BLaER1 treated with 17β-estradiol and CSF1 and Interleukin-3, amounts not matched to agents 10 nM and 100 nM (cell line): ENCODE measurements at regions not wholly inside any gene's neighbourhood (a gene's known extent, or its start where the extent isn't known, plus 50 kb on each side); places are given as distances from the start of the nearest gene placed in this dataset.

ENCODE experiments used
- H3K27ac ChIP-seq, 11 experiments: shearing (Covaris generic); formaldehyde crosslinking; 2 replicates each; pipeline ENCODE4 v1.8.1; 2022
- H3K27me3 ChIP-seq, 11 experiments: shearing (Covaris generic); formaldehyde crosslinking; 2 replicates each; pipeline ENCODE4 v1.8.1; 2022
- H3K36me3 ChIP-seq, 11 experiments: shearing (Covaris generic); formaldehyde crosslinking; 2 replicates each; pipeline ENCODE4 v1.8.1; 2022
- H3K4me1 ChIP-seq, 10 experiments: shearing (Covaris generic); formaldehyde crosslinking; 2 replicates each; pipeline ENCODE4 v1.8.1; 2022
- H3K4me2 ChIP-seq, 11 experiments: shearing (Covaris generic); formaldehyde crosslinking; 2 replicates each; pipeline ENCODE4 v1.8.1; 2022
- H3K4me3 ChIP-seq, 10 experiments: shearing (Covaris generic); formaldehyde crosslinking; 2 replicates each; pipeline ENCODE4 v1.8.1; 2022
- H3K9ac ChIP-seq, 11 experiments: shearing (Covaris generic); formaldehyde crosslinking; 2 replicates each; pipeline ENCODE4 v1.8.1; 2022
- H3K9me3 ChIP-seq, 11 experiments: shearing (Covaris generic); formaldehyde crosslinking; replicated peaks in 1 of 11; 2 replicates each; pipeline ENCODE4 v1.8.1; 2022
- H4K20me1 ChIP-seq, 11 experiments: shearing (Covaris generic); formaldehyde crosslinking; 2 replicates each; pipeline ENCODE4 v1.8.1; 2022
- Cebpa-rat ChIP-seq, 11 experiments: shearing (Covaris generic); IDR thresholded peaks; 2 replicates each; pipeline ENCODE4 v1.8.1; 2022

- H3K4me3 ChIP-seq, result no peak overlapping the region
- no peak for TF ChIP-seq Cebpa-rat (IDR thresholded peaks at IDR 0.05)
- no peak overlapping the region for H3K9ac ChIP-seq
- 0 out of 22 replicates have a peak, but pooled peaks cover 0 to 9% (median 0%) of the 10 kb centered on the region in 11 experiments for H4K20me1 ChIP-seq
- peaks cover 0 to 12% (median 0%) of the 10 kb centered on the region in 10 experiments; a peak in 2 of 20 replicates for H3K4me1 ChIP-seq
- H3K36me3 ChIP-seq, result peaks cover 85 to 98% (median 91%) of the 10 kb centered on the region in 11 experiments
- no peak overlapping the region for H3K27ac ChIP-seq
- H3K4me2 ChIP-seq, result no peak overlapping the region
- peaks cover 6 to 38% (median 22%) of the 10 kb centered on the region in 11 experiments; a peak in 20 of 22 replicates for H3K9me3 ChIP-seq
- H3K27me3 ChIP-seq, result no peaks in the 10 kb centered on the region
Observed at GRCh38 chr6:144471986-144472385, 186.9 kb downstream of the UTRN start.

DNA sequence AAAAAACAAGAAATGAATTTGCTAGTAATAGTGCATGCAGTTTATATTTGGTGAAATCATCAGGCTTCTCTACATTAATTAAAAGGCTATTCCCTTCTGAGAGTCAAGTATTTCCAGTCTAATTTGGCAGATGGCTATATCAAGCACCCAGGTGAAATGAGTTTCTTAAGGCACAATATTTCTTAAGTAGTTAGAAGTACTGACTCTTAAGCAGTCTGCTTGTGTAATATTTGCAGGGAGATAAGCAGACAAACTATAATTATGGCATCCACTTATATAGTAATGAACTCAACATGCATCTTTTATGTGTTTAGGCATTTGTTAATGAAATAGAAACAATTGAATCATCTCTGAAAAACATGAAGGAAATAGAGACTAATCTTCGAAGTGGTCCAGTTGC, 189.2 kb downstream of the UTRN start:
- Histone ChIP-seq H3K4me2 (no peak overlapping the region), H3K9ac (no peak overlapping the region), H3K4me1 (peaks cover 0 to 12% (median 0%) of the 10 kb centered on the region in 10 experiments; a peak in 2 of 20 replicates), H3K27me3 (no peaks in the 10 kb centered on the region), H3K4me3 (no peak overlapping the region), H4K20me1 (0 out of 22 replicates have a peak, but pooled peaks cover 0 to 10% (median 0%) of the 10 kb centered on the region in 11 experiments), H3K36me3 (peaks cover 81 to 98% (median 88%) of the 10 kb centered on the region in 11 experiments), H3K9me3 (peaks cover 2 to 15% (median 11%) of the 10 kb centered on the region in 11 experiments; a peak in 18 of 22 replicates), H3K27ac (no peak overlapping the region)
- TF ChIP-seq Cebpa-rat (IDR thresholded peaks at IDR 0.05), result no peak

GRCh38 chr6:144474904-144475303, 189.8 kb downstream of the UTRN start:
- H3K9ac ChIP-seq, result peak overlapping the region in 1 of 11 experiments; percentile 17; a peak in 1 of 22 replicates
- no peak overlapping the region for H3K4me2 ChIP-seq
- H4K20me1 ChIP-seq, result 0 out of 22 replicates have a peak, but pooled peaks cover 0 to 10% (median 0%) of the 10 kb centered on the region in 11 experiments
- peak overlapping the region in 1 of 11 experiments; percentile 14; a peak in 1 of 22 replicates for H3K27ac ChIP-seq
- H3K4me1 ChIP-seq, result peaks cover 0 to 12% (median 0%) of the 10 kb centered on the region in 10 experiments; a peak in 2 of 20 replicates
- peaks cover 0 to 9% (median 6%) of the 10 kb centered on the region in 11 experiments; a peak in 15 of 22 replicates for H3K9me3 ChIP-seq
- no peak overlapping the region for H3K4me3 ChIP-seq
- H3K27me3 ChIP-seq, result no peaks in the 10 kb centered on the region
- H3K36me3 ChIP-seq, result peaks cover 84 to 98% (median 90%) of the 10 kb centered on the region in 11 experiments
- no peak for TF ChIP-seq Cebpa-rat (IDR thresholded peaks at IDR 0.05)

DNA sequence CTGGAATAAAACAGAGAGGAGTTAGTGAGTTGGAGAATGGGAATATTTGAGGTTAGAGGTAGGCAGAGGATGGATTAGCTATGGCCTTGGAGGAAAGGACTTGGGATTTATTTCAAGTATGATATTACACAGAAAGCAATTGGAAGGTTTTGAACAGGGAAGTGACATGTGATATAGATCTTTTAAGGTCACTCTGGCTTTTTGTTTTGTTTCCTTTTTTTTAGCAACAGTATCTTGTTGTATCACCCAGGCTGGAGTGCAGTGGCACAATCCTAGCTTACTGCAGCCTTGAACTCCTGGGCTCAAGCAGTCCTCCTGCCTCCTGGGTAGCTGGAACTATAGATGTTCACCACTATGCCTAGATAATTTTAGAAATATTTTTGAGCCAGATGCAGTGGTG, 190.3 kb downstream of the UTRN start:
- Histone ChIP-seq H3K4me3 (no peak overlapping the region), H3K36me3 (peaks cover 85 to 98% (median 90%) of the 10 kb centered on the region in 11 experiments), H4K20me1 (0 out of 22 replicates have a peak, but pooled peaks cover 0 to 10% (median 0%) of the 10 kb centered on the region in 11 experiments), H3K4me2 (peak overlapping the region in 1 of 11 experiments; percentile 44; a peak in 1 of 22 replicates), H3K9ac (peak overlapping the region in 1 of 11 experiments; percentile 17; a peak in 1 of 22 replicates), H3K9me3 (peaks cover 0 to 4% (median under 1%) of the 10 kb centered on the region in 11 experiments; a peak in 11 of 22 replicates), H3K4me1 (peaks cover 0 to 12% (median 0%) of the 10 kb centered on the region in 10 experiments; a peak in 2 of 20 replicates), H3K27ac (peak overlapping the region in 1 of 11 experiments; percentile 14; a peak in 1 of 22 replicates), H3K27me3 (no peaks in the 10 kb centered on the region)
- no peak for TF ChIP-seq Cebpa-rat (IDR thresholded peaks at IDR 0.05)

DNA sequence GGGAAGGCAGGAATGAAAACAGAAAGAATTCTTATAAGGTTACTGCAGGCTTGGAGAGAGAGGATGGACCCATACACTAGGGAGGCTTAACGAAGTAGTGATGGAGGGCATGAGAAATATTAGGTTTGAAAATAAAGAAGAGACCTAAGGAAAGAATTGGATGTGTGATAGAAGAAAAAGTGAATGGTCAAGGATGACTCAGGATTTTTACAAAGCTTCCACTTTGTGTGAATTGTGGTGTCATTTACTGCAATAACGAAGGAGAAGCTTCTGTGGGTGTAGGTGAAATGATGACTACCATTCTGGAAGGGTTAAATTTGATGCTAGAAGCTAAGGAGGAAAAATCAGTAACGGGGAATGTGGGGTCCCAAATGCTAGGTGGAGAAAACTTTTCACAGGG, 191.2 kb downstream of the UTRN start:
- Histone ChIP-seq H3K9me3 (no peaks in the 10 kb centered on the region), H4K20me1 (0 out of 22 replicates have a peak, but pooled peaks cover 0 to 10% (median 0%) of the 10 kb centered on the region in 11 experiments), H3K27ac (0 out of 22 replicates have a peak overlapping the region, but pooled peaks of 1 of the 11 experiments have one; percentile 1), H3K9ac (no peak overlapping the region), H3K27me3 (no peaks in the 10 kb centered on the region), H3K4me3 (no peak overlapping the region), H3K4me2 (no peak overlapping the region), H3K36me3 (peaks cover 86 to 100% (median 95%) of the 10 kb centered on the region in 11 experiments), H3K4me1 (peaks cover 0 to 12% (median 0%) of the 10 kb centered on the region in 10 experiments; a peak in 2 of 20 replicates)
- TF ChIP-seq Cebpa-rat (IDR thresholded peaks at IDR 0.05), result no peak

DNA sequence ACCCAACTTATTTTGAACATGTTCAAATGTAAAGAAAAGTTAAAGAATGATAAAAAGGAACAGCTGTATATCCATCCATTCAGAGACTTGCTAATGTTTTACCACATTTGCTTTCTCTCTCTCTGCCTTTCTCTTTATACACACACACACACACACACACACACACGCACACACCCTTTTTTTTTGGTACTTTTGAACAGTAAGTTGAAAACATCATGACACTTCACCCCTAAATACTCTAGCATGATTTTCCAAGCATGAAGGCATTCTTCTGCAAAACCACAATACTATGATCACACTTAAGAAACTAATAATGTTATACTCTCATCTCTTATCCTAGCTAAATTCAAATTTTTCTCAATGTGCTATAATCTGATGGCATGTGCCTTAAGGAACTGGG, 192.3 kb downstream of the UTRN start:
- H3K27ac ChIP-seq, result no peak overlapping the region
- no peak overlapping the region for H3K4me3 ChIP-seq
- peaks cover 0 to 12% (median 0%) of the 10 kb centered on the region in 10 experiments; a peak in 2 of 20 replicates for H3K4me1 ChIP-seq
- H4K20me1 ChIP-seq, result 0 out of 22 replicates have a peak, but pooled peaks cover 0 to 10% (median 0%) of the 10 kb centered on the region in 11 experiments
- no peak overlapping the region for H3K9ac ChIP-seq
- H3K36me3 ChIP-seq, result peaks cover 76 to 96% (median 90%) of the 10 kb centered on the region in 11 experiments
- no peak for TF ChIP-seq Cebpa-rat (IDR thresholded peaks at IDR 0.05)
- no peak overlapping the region for H3K4me2 ChIP-seq
- H3K27me3 ChIP-seq, result no peaks in the 10 kb centered on the region
- H3K9me3 ChIP-seq, result no peaks in the 10 kb centered on the region

GRCh38 chr6:144477856-144478255, 192.7 kb downstream of the UTRN start:
- H4K20me1 ChIP-seq, result 0 out of 22 replicates have a peak, but pooled peaks cover 0 to 10% (median 0%) of the 10 kb centered on the region in 11 experiments
- no peak overlapping the region for H3K27ac ChIP-seq
- H3K9ac ChIP-seq, result no peak overlapping the region
- H3K4me1 ChIP-seq, result peaks cover 0 to 12% (median 0%) of the 10 kb centered on the region in 10 experiments; a peak in 2 of 20 replicates
- H3K36me3 ChIP-seq, result peaks cover 72 to 96% (median 90%) of the 10 kb centered on the region in 11 experiments
- no peak overlapping the region for H3K4me2 ChIP-seq
- H3K27me3 ChIP-seq, result no peaks in the 10 kb centered on the region
- no peaks in the 10 kb centered on the region for H3K9me3 ChIP-seq
- no peak for TF ChIP-seq Cebpa-rat (IDR thresholded peaks at IDR 0.05)
- H3K4me3 ChIP-seq, result no peak overlapping the region

DNA sequence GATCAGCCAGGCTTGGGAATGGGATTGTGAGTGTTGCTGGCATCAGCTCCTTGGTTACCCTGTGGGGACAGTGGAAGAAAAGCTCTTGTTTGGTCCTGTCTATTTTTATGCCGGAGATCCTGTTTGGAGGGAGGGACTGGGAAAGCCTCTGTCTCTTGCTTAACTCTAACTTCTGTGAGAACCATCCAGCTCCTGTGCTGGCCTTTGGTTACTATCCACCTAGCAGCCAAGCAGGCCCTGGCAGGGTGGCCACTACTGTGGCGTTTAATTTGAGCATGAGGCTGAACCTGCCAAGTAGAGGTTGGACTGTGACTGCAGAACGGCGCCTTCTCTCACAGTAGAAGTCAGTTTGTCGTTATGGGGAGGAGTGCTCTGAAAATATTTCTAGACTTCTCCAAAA, 193.3 kb downstream of the UTRN start:
- peaks cover 0 to 12% (median 0%) of the 10 kb centered on the region in 10 experiments; a peak in 2 of 20 replicates for H3K4me1 ChIP-seq
- no peak overlapping the region for H3K4me3 ChIP-seq
- H4K20me1 ChIP-seq, result peaks cover 0 to 10% (median 0%) of the 10 kb centered on the region in 11 experiments; a peak in 1 of 22 replicates
- H3K27ac ChIP-seq, result no peak overlapping the region
- H3K9ac ChIP-seq, result no peak overlapping the region
- H3K36me3 ChIP-seq, result peaks cover 72 to 96% (median 88%) of the 10 kb centered on the region in 11 experiments
- H3K27me3 ChIP-seq, result no peaks in the 10 kb centered on the region
- H3K4me2 ChIP-seq, result no peak overlapping the region
- no peaks in the 10 kb centered on the region for H3K9me3 ChIP-seq
- TF ChIP-seq Cebpa-rat (IDR thresholded peaks at IDR 0.05), result no peak

- Histone ChIP-seq H3K27ac (no peak overlapping the region), H3K4me1 (peaks cover 0 to 10% (median 0%) of the 10 kb centered on the region in 10 experiments; a peak in 2 of 20 replicates), H3K4me2 (no peak overlapping the region), H3K9me3 (no peaks in the 10 kb centered on the region), H3K4me3 (no peak overlapping the region), H3K9ac (no peak overlapping the region), H4K20me1 (peaks cover 0 to 10% (median 0%) of the 10 kb centered on the region in 11 experiments; a peak in 1 of 22 replicates), H3K36me3 (peaks cover 72 to 96% (median 88%) of the 10 kb centered on the region in 11 experiments), H3K27me3 (no peaks in the 10 kb centered on the region)
- no peak for TF ChIP-seq Cebpa-rat (IDR thresholded peaks at IDR 0.05)
Observed at GRCh38 chr6:144479991-144480390, 194.9 kb downstream of the UTRN start.
